ENCODE measurements at regions not wholly inside any gene's neighbourhood (a gene's known extent, or its start where the extent isn't known, plus 50 kb on each side); places are given as distances from the start of the nearest gene placed in this dataset.

GRCh38 chr4:24417206-24417605 is 167.1 kb downstream of the DHX15 start:
- DNase-seq = no peak

GRCh38 chr4:24416293-24416692 is 168.1 kb downstream of the DHX15 start:
- DNase-seq = no peak

- DNase-seq = no peak
Measured at GRCh38 chr4:24413311-24413784, 171.0 kb downstream of the DHX15 start.

GRCh38 chr4:24411806-24412205 is 172.5 kb downstream of the DHX15 start:
- no peak for DNase-seq

- no peak for DNase-seq
Measured at GRCh38 chr4:24411299-24411698, 173.1 kb downstream of the DHX15 start.

GRCh38 chr4:24408640-24409039 is 175.7 kb downstream of the DHX15 start:
- DNase-seq = no peak

- DNase-seq = no peak
Measured at GRCh38 chr4:24405926-24406325, 178.4 kb downstream of the DHX15 start.

GRCh38 chr4:24405341-24405740 is 179.0 kb downstream of the DHX15 start:
- DNase-seq = no peak

GRCh38 chr4:24404281-24404680 is 180.1 kb downstream of the DHX15 start:
- DNase-seq = no peak

- no peak for DNase-seq
Measured at GRCh38 chr4:24403265-24403664, 181.1 kb downstream of the DHX15 start.

- no peak for DNase-seq
Measured at GRCh38 chr4:24400537-24400936, 183.8 kb downstream of the DHX15 start.

GRCh38 chr4:24396988-24397387 is 187.4 kb downstream of the DHX15 start:
- no peak for DNase-seq

- DNase-seq = no peak
Measured at GRCh38 chr4:24395937-24396336, 188.4 kb downstream of the DHX15 start.

GRCh38 chr4:24394041-24394440 is 190.3 kb downstream of the DHX15 start:
- no peak for DNase-seq

- DNase-seq = no peak
Measured at GRCh38 chr4:24392613-24393012, 191.7 kb downstream of the DHX15 start.

GRCh38 chr4:24382381-24382780 is 202.0 kb downstream of the DHX15 start:
- DNase-seq = no peak

- DNase-seq = no peak
Measured at GRCh38 chr4:24380957-24381665, 203.2 kb downstream of the DHX15 start.

- no peak for DNase-seq
Measured at GRCh38 chr4:24373704-24374103, 210.7 kb downstream of the DHX15 start.

- no peak for DNase-seq
Measured at GRCh38 chr4:24372881-24373280, 211.5 kb downstream of the DHX15 start.

GRCh38 chr4:24372341-24372740 is 212.0 kb downstream of the DHX15 start:
- DNase-seq = no peak

- no peak for DNase-seq
Measured at GRCh38 chr4:24370421-24370820, 213.9 kb downstream of the DHX15 start.

- no peak for DNase-seq
Measured at GRCh38 chr4:24369507-24370029, 214.8 kb downstream of the DHX15 start.

- DNase-seq = no peak
Measured at GRCh38 chr4:24368801-24369200, 215.6 kb downstream of the DHX15 start.

- DNase-seq = no peak
Measured at GRCh38 chr4:24364852-24365251, 219.5 kb downstream of the DHX15 start.

GRCh38 chr4:24364249-24364648 is 220.1 kb downstream of the DHX15 start:
- no peak for DNase-seq
